ENCODE measurements at regions not wholly inside any gene's neighbourhood (a gene's known extent, or its start where the extent isn't known, plus 50 kb on each side); places are given as distances from the start of the nearest gene placed in this dataset.

DNA sequence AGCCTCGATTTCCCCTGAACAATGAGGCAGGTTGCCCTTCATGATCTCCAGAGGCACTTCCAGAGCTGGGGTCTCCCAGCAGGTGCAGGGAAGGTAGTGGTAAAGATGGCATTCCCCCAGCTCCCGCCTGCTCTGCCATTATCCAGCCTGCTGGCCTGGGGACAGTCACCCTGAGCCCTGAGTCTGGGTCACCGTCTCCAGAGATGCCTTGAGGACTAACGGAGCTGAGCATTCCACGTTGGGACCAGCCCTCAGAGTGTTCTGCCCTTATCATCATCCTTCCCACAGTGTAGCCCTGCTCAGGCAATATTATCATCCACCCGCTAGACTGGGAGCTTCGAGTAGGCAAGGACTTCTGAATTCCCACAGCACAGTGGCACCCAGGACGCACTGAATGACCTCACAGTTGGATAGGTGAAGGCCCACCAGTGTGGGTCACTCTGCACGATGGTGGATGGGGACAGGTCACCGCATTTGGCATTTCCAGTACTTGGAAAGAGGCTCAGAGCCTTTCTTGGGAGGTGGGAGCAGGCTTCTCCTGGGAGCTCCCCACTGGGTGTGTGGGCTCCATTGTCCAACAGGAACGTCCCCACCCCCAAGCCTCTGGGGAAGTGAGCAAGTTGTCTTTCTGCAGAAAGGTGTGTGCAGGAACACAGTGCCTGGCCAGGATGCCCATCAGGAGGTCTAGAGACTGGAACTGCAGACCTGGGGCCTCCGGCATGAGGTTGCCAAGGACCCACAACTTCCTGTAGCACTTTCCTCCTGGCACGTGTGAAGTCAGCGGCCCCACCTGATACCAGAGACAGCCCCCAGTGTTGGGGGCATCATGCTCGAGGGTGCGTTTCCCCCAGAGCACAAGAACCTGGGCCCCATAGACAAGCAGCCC is 51.4 kb upstream of the WNT7B start:
- TF ChIP-seq PPARA (CRISPR knock-in tag; IDR thresholded peaks at IDR 0.05; ENCODE audit: borderline replicate concordance) (no peak), OSR1 (CRISPR knock-in tag; IDR thresholded peaks at IDR 0.05) (no peak), ZFP30 (CRISPR knock-in tag; IDR thresholded peaks at IDR 0.05) (no peak), ISL1 (CRISPR knock-in tag; IDR thresholded peaks at IDR 0.05) (no peak), ARNTL (CRISPR knock-in tag; IDR thresholded peaks at IDR 0.05; ENCODE audit: borderline replicate concordance, low read depth) (no peak), ZNF565 (CRISPR knock-in tag; conservative IDR thresholded peaks at IDR 0.05; ENCODE audit: low read depth) (no peak), TOX (CRISPR knock-in tag; IDR thresholded peaks at IDR 0.05; ENCODE audit: borderline replicate concordance) (no peak), ZNF8 (CRISPR knock-in tag; IDR thresholded peaks at IDR 0.05) (no peak), ZFP3 (CRISPR knock-in tag; IDR thresholded peaks at IDR 0.05) (no peak), TCF4 (CRISPR knock-in tag; IDR thresholded peaks at IDR 0.05; ENCODE audit: borderline replicate concordance) (no peak), GLIS3 (CRISPR knock-in tag; IDR thresholded peaks at IDR 0.05) (no peak)
- TF ChIP-seq, protein P1, sequence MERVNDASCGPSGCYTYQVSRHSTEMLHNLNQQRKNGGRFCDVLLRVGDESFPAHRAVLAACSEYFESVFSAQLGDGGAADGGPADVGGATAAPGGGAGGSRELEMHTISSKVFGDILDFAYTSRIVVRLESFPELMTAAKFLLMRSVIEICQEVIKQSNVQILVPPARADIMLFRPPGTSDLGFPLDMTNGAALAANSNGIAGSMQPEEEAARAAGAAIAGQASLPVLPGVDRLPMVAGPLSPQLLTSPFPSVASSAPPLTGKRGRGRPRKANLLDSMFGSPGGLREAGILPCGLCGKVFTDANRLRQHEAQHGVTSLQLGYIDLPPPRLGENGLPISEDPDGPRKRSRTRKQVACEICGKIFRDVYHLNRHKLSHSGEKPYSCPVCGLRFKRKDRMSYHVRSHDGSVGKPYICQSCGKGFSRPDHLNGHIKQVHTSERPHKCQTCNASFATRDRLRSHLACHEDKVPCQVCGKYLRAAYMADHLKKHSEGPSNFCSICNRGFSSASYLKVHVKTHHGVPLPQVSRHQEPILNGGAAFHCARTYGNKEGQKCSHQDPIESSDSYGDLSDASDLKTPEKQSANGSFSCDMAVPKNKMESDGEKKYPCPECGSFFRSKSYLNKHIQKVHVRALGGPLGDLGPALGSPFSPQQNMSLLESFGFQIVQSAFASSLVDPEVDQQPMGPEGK (CRISPR knock-in tag; IDR thresholded peaks at IDR 0.05; ENCODE audit: borderline replicate concordance), result no peak
- TF ChIP-seq, protein P2, sequence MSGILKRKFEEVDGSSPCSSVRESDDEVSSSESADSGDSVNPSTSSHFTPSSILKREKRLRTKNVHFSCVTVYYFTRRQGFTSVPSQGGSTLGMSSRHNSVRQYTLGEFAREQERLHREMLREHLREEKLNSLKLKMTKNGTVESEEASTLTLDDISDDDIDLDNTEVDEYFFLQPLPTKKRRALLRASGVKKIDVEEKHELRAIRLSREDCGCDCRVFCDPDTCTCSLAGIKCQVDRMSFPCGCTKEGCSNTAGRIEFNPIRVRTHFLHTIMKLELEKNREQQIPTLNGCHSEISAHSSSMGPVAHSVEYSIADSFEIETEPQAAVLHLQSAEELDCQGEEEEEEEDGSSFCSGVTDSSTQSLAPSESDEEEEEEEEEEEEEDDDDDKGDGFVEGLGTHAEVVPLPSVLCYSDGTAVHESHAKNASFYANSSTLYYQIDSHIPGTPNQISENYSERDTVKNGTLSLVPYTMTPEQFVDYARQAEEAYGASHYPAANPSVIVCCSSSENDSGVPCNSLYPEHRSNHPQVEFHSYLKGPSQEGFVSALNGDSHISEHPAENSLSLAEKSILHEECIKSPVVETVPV (CRISPR knock-in tag; IDR thresholded peaks at IDR 0.05), result no peak
